ENCODE measurements at regions not wholly inside any gene's neighbourhood (a gene's known extent, or its start where the extent isn't known, plus 50 kb on each side); places are given as distances from the start of the nearest gene placed in this dataset.

GRCh38 chr10:28054228-28054860 lies 55.5 kb upstream of the ODAD2 start:
- no peak for DNase-seq

- DNase-seq: no peak
Measured at GRCh38 chr10:28049286-28049685, 50.4 kb upstream of the ODAD2 start.
